ENCODE measurements at regions not wholly inside any gene's neighbourhood (a gene's known extent, or its start where the extent isn't known, plus 50 kb on each side); places are given as distances from the start of the nearest gene placed in this dataset.

GRCh38 chr2:37831081-37831780 lies 93.9 kb upstream of the RMDN2 start:
- Mint-ChIP-seq H3K27me3 (no peaks in the 10 kb centered on the region), H3K4me3 (no peak overlapping the region), H3K4me1 (ENCODE audit: low read depth) (peaks cover 15% of the 10 kb centered on the region), H3K36me3 (ENCODE audit: low read depth) (no peaks in the 10 kb centered on the region), H3K27ac (no peak overlapping the region), H3K9me3 (no peaks in the 10 kb centered on the region)
- POLR2A ChIA-PET, result no interaction called here
- CTCF ChIA-PET, result interaction anchor here (0.7 to 14.0 kb wide), 18 partner anchors 9 to 662 kb away, joined by 3 to 184 read pairs (median 6); no protein-coding TSS in a partner anchor
- intact Hi-C loops (cut with micrococcal nuclease), result loop anchor here (5.0 kb wide), 3 partner anchors 41 to 439 kb away; no protein-coding TSS in a partner anchor
- no peak for ATAC-seq
- TF ChIP-seq, protein P1, sequence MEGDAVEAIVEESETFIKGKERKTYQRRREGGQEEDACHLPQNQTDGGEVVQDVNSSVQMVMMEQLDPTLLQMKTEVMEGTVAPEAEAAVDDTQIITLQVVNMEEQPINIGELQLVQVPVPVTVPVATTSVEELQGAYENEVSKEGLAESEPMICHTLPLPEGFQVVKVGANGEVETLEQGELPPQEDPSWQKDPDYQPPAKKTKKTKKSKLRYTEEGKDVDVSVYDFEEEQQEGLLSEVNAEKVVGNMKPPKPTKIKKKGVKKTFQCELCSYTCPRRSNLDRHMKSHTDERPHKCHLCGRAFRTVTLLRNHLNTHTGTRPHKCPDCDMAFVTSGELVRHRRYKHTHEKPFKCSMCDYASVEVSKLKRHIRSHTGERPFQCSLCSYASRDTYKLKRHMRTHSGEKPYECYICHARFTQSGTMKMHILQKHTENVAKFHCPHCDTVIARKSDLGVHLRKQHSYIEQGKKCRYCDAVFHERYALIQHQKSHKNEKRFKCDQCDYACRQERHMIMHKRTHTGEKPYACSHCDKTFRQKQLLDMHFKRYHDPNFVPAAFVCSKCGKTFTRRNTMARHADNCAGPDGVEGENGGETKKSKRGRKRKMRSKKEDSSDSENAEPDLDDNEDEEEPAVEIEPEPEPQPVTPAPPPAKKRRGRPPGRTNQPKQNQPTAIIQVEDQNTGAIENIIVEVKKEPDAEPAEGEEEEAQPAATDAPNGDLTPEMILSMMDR (IDR thresholded peaks at IDR 0.05), result no peak
- DNase-seq, result no peak

GRCh38 chr2:37832590-37833197 lies 92.4 kb upstream of the RMDN2 start:
- H3K4me3 Mint-ChIP-seq, result no peak overlapping the region
- intact Hi-C loops (cut with micrococcal nuclease), result loop anchor here (1.0 to 5.0 kb wide), 4 partner anchors 40 to 440 kb away; no protein-coding TSS in a partner anchor
- no peak overlapping the region for H3K27ac Mint-ChIP-seq
- POLR2A ChIA-PET, result interaction anchor here (1.4 kb wide), 1 partner anchor 40 kb away, joined by 3 read pairs; no protein-coding TSS in a partner anchor
- ATAC-seq (peak; percentile 86), DNase-seq (peak; percentile 92)
- peaks cover 19% of the 10 kb centered on the region for H3K4me1 Mint-ChIP-seq (ENCODE audit: low read depth)
- H3K36me3 Mint-ChIP-seq (ENCODE audit: low read depth), result no peaks in the 10 kb centered on the region
- H3K9me3 Mint-ChIP-seq, result no peaks in the 10 kb centered on the region
- CTCF ChIA-PET, result interaction anchor here (0.6 to 14.0 kb wide), 42 partner anchors 10 to 664 kb away, joined by 3 to 184 read pairs (median 3); no protein-coding TSS in a partner anchor
- H3K27me3 Mint-ChIP-seq, result no peaks in the 10 kb centered on the region
- TF ChIP-seq, protein P1 (IDR thresholded peaks at IDR 0.05), result peak; percentile 86

DNA sequence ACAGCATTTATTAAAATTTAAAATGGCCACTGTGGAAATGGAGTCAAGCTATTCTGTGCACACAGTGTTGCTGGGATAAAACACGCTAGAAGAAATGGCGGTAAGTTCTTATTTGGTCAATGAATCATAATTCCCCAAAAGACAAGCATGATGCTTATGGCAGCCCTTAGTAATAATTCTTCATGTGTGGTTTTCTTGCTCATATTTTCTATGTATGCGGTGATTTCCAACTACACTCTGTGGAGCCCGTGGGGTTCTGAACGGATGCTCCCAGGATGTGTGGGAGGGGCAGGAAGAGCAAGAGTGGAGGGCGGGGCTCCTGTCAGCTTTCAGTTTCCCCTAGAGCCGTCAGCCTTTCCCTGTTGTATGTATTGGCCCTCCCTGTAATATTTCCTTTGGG lies 91.7 kb upstream of the RMDN2 start:
- H3K27me3 Mint-ChIP-seq, result no peaks in the 10 kb centered on the region
- DNase-seq (no peak), ATAC-seq (peak; percentile 53)
- intact Hi-C loops (cut with micrococcal nuclease), result loop anchor here (5.0 kb wide), 3 partner anchors 39 to 441 kb away; no protein-coding TSS in a partner anchor
- ChIA-PET CTCF (interaction anchor here (0.6 to 14.0 kb wide), 31 partner anchors 10 to 664 kb away, joined by 3 to 184 read pairs (median 4); no protein-coding TSS in a partner anchor), POLR2A (interaction anchor here (1.4 kb wide), 1 partner anchor 39 kb away, joined by 3 read pairs; no protein-coding TSS in a partner anchor)
- H3K9me3 Mint-ChIP-seq, result no peaks in the 10 kb centered on the region
- TF ChIP-seq, protein P1 (IDR thresholded peaks at IDR 0.05), result no peak
- H3K36me3 Mint-ChIP-seq (ENCODE audit: low read depth), result no peaks in the 10 kb centered on the region
- H3K4me3 Mint-ChIP-seq, result no peak overlapping the region
- no peak overlapping the region for H3K27ac Mint-ChIP-seq
- H3K4me1 Mint-ChIP-seq (ENCODE audit: low read depth), result peaks cover 19% of the 10 kb centered on the region

DNA sequence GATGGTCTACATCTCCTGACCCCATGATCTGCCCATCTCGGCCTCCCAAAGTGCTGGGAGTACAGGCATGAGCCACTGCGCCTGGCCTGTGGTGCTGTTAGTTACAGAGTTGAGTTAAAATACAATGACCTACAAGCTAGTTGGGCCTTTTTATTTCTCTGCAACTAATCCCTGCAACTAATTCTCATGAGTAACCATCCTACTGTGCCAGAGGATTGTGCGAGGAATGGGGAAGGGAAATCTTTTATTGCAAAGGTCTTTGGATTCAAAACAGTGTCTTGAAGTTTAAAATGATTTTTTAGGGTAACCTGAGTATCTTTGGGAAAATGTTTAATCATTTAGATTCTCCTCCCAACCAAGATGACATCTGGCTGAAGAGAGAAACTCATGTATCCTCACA lies 88.8 kb upstream of the RMDN2 start:
- CTCF ChIA-PET, result interaction anchor here (1.3 to 14.0 kb wide), 5 partner anchors 9 to 440 kb away, joined by 3 to 184 read pairs (median 6); no protein-coding TSS in a partner anchor
- no peak overlapping the region for H3K4me3 Mint-ChIP-seq
- H3K27ac Mint-ChIP-seq, result no peak overlapping the region
- no peak for ATAC-seq
- POLR2A ChIA-PET, result no interaction called here
- H3K4me1 Mint-ChIP-seq (ENCODE audit: low read depth), result peaks cover 17% of the 10 kb centered on the region
- intact Hi-C loops (cut with micrococcal nuclease), result no loop called here
- no peaks in the 10 kb centered on the region for H3K9me3 Mint-ChIP-seq
- no peak for DNase-seq
- no peaks in the 10 kb centered on the region for H3K27me3 Mint-ChIP-seq
- no peaks in the 10 kb centered on the region for H3K36me3 Mint-ChIP-seq (ENCODE audit: low read depth)
- TF ChIP-seq, protein P1 (IDR thresholded peaks at IDR 0.05), result no peak
